ENCODE measurements at regions not wholly inside any gene's neighbourhood (a gene's known extent, or its start where the extent isn't known, plus 50 kb on each side); places are given as distances from the start of the nearest gene placed in this dataset.

GRCh38 chr15:35736150-35736549 is 190.2 kb upstream of the DPH6 start:
- peak; percentile 31 for DNase-seq

GRCh38 chr15:35737441-35737840 is 191.5 kb upstream of the DPH6 start:
- DNase-seq, result no peak

GRCh38 chr15:35738370-35738769 is 192.4 kb upstream of the DPH6 start:
- DNase-seq, result no peak

GRCh38 chr15:35740761-35741160 is 194.8 kb upstream of the DPH6 start:
- no peak for DNase-seq

- DNase-seq, result no peak
Measured at GRCh38 chr15:35741395-35741794, 195.4 kb upstream of the DPH6 start.

GRCh38 chr15:35741881-35742280 is 195.9 kb upstream of the DPH6 start:
- peak; percentile 28 for DNase-seq

GRCh38 chr15:35743321-35743720 is 197.4 kb upstream of the DPH6 start:
- DNase-seq, result no peak

- DNase-seq, result no peak
Measured at GRCh38 chr15:35746121-35746520, 200.2 kb upstream of the DPH6 start.

GRCh38 chr15:35748105-35748504 is 202.1 kb upstream of the DPH6 start:
- no peak for DNase-seq

- no peak for DNase-seq
Measured at GRCh38 chr15:35750051-35750450, 204.1 kb upstream of the DPH6 start.

GRCh38 chr15:35751413-35752133 is 205.6 kb upstream of the DPH6 start:
- DNase-seq, result peak; percentile 83

- DNase-seq, result no peak
Measured at GRCh38 chr15:35752134-35752466, 206.1 kb upstream of the DPH6 start.

GRCh38 chr15:35753486-35753885 is 207.5 kb upstream of the DPH6 start:
- DNase-seq, result no peak

GRCh38 chr15:35755237-35755802 is 209.4 kb upstream of the DPH6 start:
- no peak for DNase-seq

GRCh38 chr15:35756623-35757022 is 210.7 kb upstream of the DPH6 start:
- no peak for DNase-seq

- no peak for DNase-seq
Measured at GRCh38 chr15:35757361-35757760, 211.4 kb upstream of the DPH6 start.

- no peak for DNase-seq
Measured at GRCh38 chr15:35757765-35758164, 211.8 kb upstream of the DPH6 start.

- no peak for DNase-seq
Measured at GRCh38 chr15:35764661-35765519, 218.9 kb upstream of the DPH6 start.

- DNase-seq, result no peak
Measured at GRCh38 chr15:35768949-35769348, 223.0 kb upstream of the DPH6 start.

GRCh38 chr15:35769656-35770055 is 223.7 kb upstream of the DPH6 start:
- no peak for DNase-seq

- no peak for DNase-seq
Measured at GRCh38 chr15:35771746-35772442, 225.9 kb upstream of the DPH6 start.

GRCh38 chr15:35774653-35775052 is 228.7 kb upstream of the DPH6 start:
- no peak for DNase-seq

- DNase-seq, result no peak
Measured at GRCh38 chr15:35775471-35775870, 229.5 kb upstream of the DPH6 start.

GRCh38 chr15:35777061-35777460 is 231.1 kb upstream of the DPH6 start:
- no peak for DNase-seq
